GM23338 (cell line): ENCODE measurements at regions not wholly inside any gene's neighbourhood (a gene's known extent, or its start where the extent isn't known, plus 50 kb on each side); places are given as distances from the start of the nearest gene placed in this dataset.

Experiments
- ATAC-seq: fragments of 200-7000 bp; cut with Tn5 transposase; 3 replicates; pipeline ENCODE4 v1.9.1; 2020
- DNase-seq: peaks from one replicate; pipeline ENCODE4 v3.0.0-alpha.2; 2015; ENCODE audit warnings: low spot score
- H2AFZ ChIP-seq: fragments of 200-600 bp; sonication (generic); 2 replicates; pipeline ENCODE4 v1.8.0; 2016; ENCODE audit warnings: antibody characterized with exemption, mild to moderate bottlenecking, moderate library complexity
- H3F3A ChIP-seq: fragments of 200-600 bp; sonication (generic); replicated peaks from 2 replicates; pipeline ENCODE4 v1.8.0; 2017; ENCODE audit warnings: antibody characterized with exemption, mixed run types, low read depth
- H3K27ac ChIP-seq: fragments of 200-600 bp; sonication (generic); 2 replicates; pipeline ENCODE4 v1.6.1; 2016; ENCODE audit warnings: low read depth
- H3K27me3 ChIP-seq: fragments of 200-600 bp; sonication (generic); 2 replicates; pipeline ENCODE4 v1.8.0; 2016; ENCODE audit warnings: mild to moderate bottlenecking, mixed run types, moderate library complexity; ENCODE audit not compliant: insufficient read depth
- H3K36me3 ChIP-seq: fragments of 200-600 bp; sonication (generic); 2 replicates; pipeline ENCODE4 v1.8.0; 2016; ENCODE audit warnings: mild to moderate bottlenecking; ENCODE audit not compliant: insufficient read depth
- H3K4me1 ChIP-seq: fragments of 200-600 bp; sonication (generic); 2 replicates; pipeline ENCODE4 v1.8.0; 2016; ENCODE audit warnings: mild to moderate bottlenecking, moderate library complexity; ENCODE audit not compliant: insufficient read depth
- H3K4me2 ChIP-seq: fragments of 200-600 bp; sonication (generic); 2 replicates; pipeline ENCODE4 v1.7.1; 2017; ENCODE audit warnings: mixed run types
- H3K4me3 ChIP-seq: fragments of 200-600 bp; sonication (generic); 2 replicates; pipeline ENCODE4 v1.6.1; 2016; ENCODE audit warnings: mixed run types
- H3K79me2 ChIP-seq: fragments of 200-600 bp; sonication (generic); replicated peaks from 2 replicates; pipeline ENCODE4 v1.8.0; 2017; ENCODE audit warnings: mild to moderate bottlenecking; ENCODE audit not compliant: insufficient read depth
- H3K9me2 ChIP-seq: fragments of 200-600 bp; sonication (generic); 2 replicates; pipeline ENCODE4 v1.8.0; 2017; ENCODE audit not compliant: insufficient read depth
- H4K20me1 ChIP-seq: fragments of 200-600 bp; sonication (generic); replicated peaks from 2 replicates; pipeline ENCODE4 v1.8.0; 2017; ENCODE audit warnings: mild to moderate bottlenecking; ENCODE audit not compliant: insufficient read depth
- H3K27ac Mint-ChIP-seq: 2 replicates; pipeline ENCODE4 v1.8.0; 2020; ENCODE audit warnings: inconsistent platforms, mild to moderate bottlenecking, moderate library complexity, mixed read lengths
- H3K27me3 Mint-ChIP-seq: 3 replicates; pipeline ENCODE4 v1.8.0; 2022; ENCODE audit warnings: low read depth, mild to moderate bottlenecking, moderate library complexity, mixed read lengths, inconsistent platforms; ENCODE audit not compliant: insufficient read depth, poor library complexity
- H3K36me3 Mint-ChIP-seq: 3 replicates; pipeline ENCODE4 v1.8.0; 2021; ENCODE audit warnings: low read depth, mild to moderate bottlenecking, inconsistent platforms, moderate library complexity, mixed read lengths
- H3K4me1 Mint-ChIP-seq: 3 replicates; pipeline ENCODE4 v1.8.0; 2020; ENCODE audit warnings: mild to moderate bottlenecking, inconsistent platforms, mixed read lengths
- H3K4me3 Mint-ChIP-seq: 3 replicates; pipeline ENCODE4 v1.8.0; 2021; ENCODE audit warnings: moderate library complexity, mild to moderate bottlenecking, inconsistent platforms, mixed read lengths
- H3K9me3 Mint-ChIP-seq: 3 replicates; pipeline ENCODE4 v1.8.0; 2020; ENCODE audit warnings: moderate library complexity, mild to moderate bottlenecking, inconsistent platforms, mixed read lengths
- CREB1 ChIP-seq: fragments of 250-450 bp; sonication (Bioruptor Pico); IDR thresholded peaks from 2 replicates; pipeline ENCODE4 v1.5.0; 2020; ENCODE audit warnings: low read depth, mild to moderate bottlenecking, moderate library complexity
- EZH2 ChIP-seq: fragments of 200-600 bp; sonication (generic); IDR thresholded peaks from one replicate; pipeline ENCODE4 v1.8.0; 2017; ENCODE audit warnings: antibody characterized with exemption, mild to moderate bottlenecking, low read depth; ENCODE audit not compliant: unreplicated experiment
- EZH2phosphoT487 ChIP-seq: fragments of 200-600 bp; sonication (generic); IDR thresholded peaks from one replicate; pipeline ENCODE4 v1.8.1; 2018; ENCODE audit warnings: antibody characterized with exemption; ENCODE audit not compliant: unreplicated experiment
- JUNB ChIP-seq: IDR thresholded peaks from one replicate; pipeline ENCODE4 v1.6.1; 2016; ENCODE audit warnings: antibody characterized with exemption; ENCODE audit not compliant: unreplicated experiment
- NANOG ChIP-seq: IDR thresholded peaks from 2 replicates; pipeline ENCODE4 v1.6.1; 2016; ENCODE audit warnings: antibody characterized with exemption, borderline replicate concordance
- POLR2AphosphoS5 ChIP-seq: IDR thresholded peaks from 2 replicates; pipeline ENCODE4 v1.6.1; 2016; ENCODE audit warnings: antibody characterized with exemption, low read depth
- REST ChIP-seq: IDR thresholded peaks from one replicate; pipeline ENCODE4 v1.6.1; 2018; ENCODE audit warnings: antibody characterized with exemption; ENCODE audit not compliant: unreplicated experiment
- STAT1 ChIP-seq: IDR thresholded peaks from one replicate; pipeline ENCODE4 v1.6.1; 2016; ENCODE audit warnings: antibody characterized with exemption; ENCODE audit not compliant: unreplicated experiment
- ZNF114 ChIP-seq: fragments of 250-450 bp; sonication (Bioruptor Pico); IDR thresholded peaks from 2 replicates; pipeline ENCODE4 v1.5.0; 2020; ENCODE audit warnings: mild to moderate bottlenecking, moderate library complexity
- ZNF331 ChIP-seq: fragments of 250-450 bp; sonication (Bioruptor Pico); IDR thresholded peaks from 2 replicates; pipeline ENCODE4 v1.5.0; 2020; ENCODE audit warnings: low read depth, mild to moderate bottlenecking, moderate library complexity
- TF ChIP-seq, protein P1 (sequence below): IDR thresholded peaks from 2 replicates; pipeline ENCODE4 v1.6.1; 2016; ENCODE audit warnings: antibody characterized with exemption
- TF ChIP-seq, protein P2 (sequence below), 2 experiments: fragments of 200-600 bp in 1 of 2; sonication (generic) in 1 of 2; conservative IDR thresholded peaks; 2 replicates each; pipeline versions ENCODE4 v1.5.1 to v1.6.1; 2016 to 2017; ENCODE audit warnings: antibody characterized with exemption in 2 of 2, low read depth in 2 of 2, mild to moderate bottlenecking in 2 of 2, moderate library complexity in 1 of 2
- TF ChIP-seq, protein P3 (sequence below): fragments of 250-450 bp; sonication (Bioruptor Pico); IDR thresholded peaks from 2 replicates; pipeline ENCODE4 v1.5.0; 2020; ENCODE audit warnings: mild to moderate bottlenecking, moderate library complexity

- Histone ChIP-seq H3F3A (no peaks in the 10 kb centered on the region), H3K4me2 (no peak overlapping the region), H3K27ac (no peak overlapping the region), H3K4me1 (no peaks in the 10 kb centered on the region), H3K9me2 (peaks cover 5% of the 10 kb centered on the region), H3K79me2 (no peaks in the 10 kb centered on the region), H4K20me1 (no peaks in the 10 kb centered on the region), H2AFZ (no peak overlapping the region), H3K27me3 (no peaks in the 10 kb centered on the region), H3K36me3 (no peaks in the 10 kb centered on the region), H3K4me3 (no peak overlapping the region)
- Mint-ChIP-seq H3K9me3 (peaks cover 4% of the 10 kb centered on the region; the same call in 2 of the 3 replicates), H3K27ac (no peak overlapping the region), H3K36me3 (peaks cover 4% of the 10 kb centered on the region; the same call in 1 of the 3 replicates), H3K27me3 (no peaks in the 10 kb centered on the region), H3K4me3 (no peak overlapping the region), H3K4me1 (0 out of 3 replicates have a peak, but pooled peaks cover 3% of the 10 kb centered on the region)
- no peak for TF ChIP-seq NANOG
- no peak for TF ChIP-seq JUNB
- no peak for TF ChIP-seq POLR2AphosphoS5
- TF ChIP-seq EZH2 = no peak
- TF ChIP-seq, protein P1, sequence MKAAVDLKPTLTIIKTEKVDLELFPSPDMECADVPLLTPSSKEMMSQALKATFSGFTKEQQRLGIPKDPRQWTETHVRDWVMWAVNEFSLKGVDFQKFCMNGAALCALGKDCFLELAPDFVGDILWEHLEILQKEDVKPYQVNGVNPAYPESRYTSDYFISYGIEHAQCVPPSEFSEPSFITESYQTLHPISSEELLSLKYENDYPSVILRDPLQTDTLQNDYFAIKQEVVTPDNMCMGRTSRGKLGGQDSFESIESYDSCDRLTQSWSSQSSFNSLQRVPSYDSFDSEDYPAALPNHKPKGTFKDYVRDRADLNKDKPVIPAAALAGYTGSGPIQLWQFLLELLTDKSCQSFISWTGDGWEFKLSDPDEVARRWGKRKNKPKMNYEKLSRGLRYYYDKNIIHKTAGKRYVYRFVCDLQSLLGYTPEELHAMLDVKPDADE = no peak
- TF ChIP-seq, protein P2, sequence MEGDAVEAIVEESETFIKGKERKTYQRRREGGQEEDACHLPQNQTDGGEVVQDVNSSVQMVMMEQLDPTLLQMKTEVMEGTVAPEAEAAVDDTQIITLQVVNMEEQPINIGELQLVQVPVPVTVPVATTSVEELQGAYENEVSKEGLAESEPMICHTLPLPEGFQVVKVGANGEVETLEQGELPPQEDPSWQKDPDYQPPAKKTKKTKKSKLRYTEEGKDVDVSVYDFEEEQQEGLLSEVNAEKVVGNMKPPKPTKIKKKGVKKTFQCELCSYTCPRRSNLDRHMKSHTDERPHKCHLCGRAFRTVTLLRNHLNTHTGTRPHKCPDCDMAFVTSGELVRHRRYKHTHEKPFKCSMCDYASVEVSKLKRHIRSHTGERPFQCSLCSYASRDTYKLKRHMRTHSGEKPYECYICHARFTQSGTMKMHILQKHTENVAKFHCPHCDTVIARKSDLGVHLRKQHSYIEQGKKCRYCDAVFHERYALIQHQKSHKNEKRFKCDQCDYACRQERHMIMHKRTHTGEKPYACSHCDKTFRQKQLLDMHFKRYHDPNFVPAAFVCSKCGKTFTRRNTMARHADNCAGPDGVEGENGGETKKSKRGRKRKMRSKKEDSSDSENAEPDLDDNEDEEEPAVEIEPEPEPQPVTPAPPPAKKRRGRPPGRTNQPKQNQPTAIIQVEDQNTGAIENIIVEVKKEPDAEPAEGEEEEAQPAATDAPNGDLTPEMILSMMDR (conservative IDR thresholded peaks at IDR 0.05; ENCODE audit: low read depth in 2 of 2) = no peak
- TF ChIP-seq STAT1 = no peak
- TF ChIP-seq ZNF331 = no peak
- no peak for TF ChIP-seq EZH2phosphoT487
- TF ChIP-seq ZNF114 (CRISPR knock-in tag) = no peak
- TF ChIP-seq, protein P3, sequence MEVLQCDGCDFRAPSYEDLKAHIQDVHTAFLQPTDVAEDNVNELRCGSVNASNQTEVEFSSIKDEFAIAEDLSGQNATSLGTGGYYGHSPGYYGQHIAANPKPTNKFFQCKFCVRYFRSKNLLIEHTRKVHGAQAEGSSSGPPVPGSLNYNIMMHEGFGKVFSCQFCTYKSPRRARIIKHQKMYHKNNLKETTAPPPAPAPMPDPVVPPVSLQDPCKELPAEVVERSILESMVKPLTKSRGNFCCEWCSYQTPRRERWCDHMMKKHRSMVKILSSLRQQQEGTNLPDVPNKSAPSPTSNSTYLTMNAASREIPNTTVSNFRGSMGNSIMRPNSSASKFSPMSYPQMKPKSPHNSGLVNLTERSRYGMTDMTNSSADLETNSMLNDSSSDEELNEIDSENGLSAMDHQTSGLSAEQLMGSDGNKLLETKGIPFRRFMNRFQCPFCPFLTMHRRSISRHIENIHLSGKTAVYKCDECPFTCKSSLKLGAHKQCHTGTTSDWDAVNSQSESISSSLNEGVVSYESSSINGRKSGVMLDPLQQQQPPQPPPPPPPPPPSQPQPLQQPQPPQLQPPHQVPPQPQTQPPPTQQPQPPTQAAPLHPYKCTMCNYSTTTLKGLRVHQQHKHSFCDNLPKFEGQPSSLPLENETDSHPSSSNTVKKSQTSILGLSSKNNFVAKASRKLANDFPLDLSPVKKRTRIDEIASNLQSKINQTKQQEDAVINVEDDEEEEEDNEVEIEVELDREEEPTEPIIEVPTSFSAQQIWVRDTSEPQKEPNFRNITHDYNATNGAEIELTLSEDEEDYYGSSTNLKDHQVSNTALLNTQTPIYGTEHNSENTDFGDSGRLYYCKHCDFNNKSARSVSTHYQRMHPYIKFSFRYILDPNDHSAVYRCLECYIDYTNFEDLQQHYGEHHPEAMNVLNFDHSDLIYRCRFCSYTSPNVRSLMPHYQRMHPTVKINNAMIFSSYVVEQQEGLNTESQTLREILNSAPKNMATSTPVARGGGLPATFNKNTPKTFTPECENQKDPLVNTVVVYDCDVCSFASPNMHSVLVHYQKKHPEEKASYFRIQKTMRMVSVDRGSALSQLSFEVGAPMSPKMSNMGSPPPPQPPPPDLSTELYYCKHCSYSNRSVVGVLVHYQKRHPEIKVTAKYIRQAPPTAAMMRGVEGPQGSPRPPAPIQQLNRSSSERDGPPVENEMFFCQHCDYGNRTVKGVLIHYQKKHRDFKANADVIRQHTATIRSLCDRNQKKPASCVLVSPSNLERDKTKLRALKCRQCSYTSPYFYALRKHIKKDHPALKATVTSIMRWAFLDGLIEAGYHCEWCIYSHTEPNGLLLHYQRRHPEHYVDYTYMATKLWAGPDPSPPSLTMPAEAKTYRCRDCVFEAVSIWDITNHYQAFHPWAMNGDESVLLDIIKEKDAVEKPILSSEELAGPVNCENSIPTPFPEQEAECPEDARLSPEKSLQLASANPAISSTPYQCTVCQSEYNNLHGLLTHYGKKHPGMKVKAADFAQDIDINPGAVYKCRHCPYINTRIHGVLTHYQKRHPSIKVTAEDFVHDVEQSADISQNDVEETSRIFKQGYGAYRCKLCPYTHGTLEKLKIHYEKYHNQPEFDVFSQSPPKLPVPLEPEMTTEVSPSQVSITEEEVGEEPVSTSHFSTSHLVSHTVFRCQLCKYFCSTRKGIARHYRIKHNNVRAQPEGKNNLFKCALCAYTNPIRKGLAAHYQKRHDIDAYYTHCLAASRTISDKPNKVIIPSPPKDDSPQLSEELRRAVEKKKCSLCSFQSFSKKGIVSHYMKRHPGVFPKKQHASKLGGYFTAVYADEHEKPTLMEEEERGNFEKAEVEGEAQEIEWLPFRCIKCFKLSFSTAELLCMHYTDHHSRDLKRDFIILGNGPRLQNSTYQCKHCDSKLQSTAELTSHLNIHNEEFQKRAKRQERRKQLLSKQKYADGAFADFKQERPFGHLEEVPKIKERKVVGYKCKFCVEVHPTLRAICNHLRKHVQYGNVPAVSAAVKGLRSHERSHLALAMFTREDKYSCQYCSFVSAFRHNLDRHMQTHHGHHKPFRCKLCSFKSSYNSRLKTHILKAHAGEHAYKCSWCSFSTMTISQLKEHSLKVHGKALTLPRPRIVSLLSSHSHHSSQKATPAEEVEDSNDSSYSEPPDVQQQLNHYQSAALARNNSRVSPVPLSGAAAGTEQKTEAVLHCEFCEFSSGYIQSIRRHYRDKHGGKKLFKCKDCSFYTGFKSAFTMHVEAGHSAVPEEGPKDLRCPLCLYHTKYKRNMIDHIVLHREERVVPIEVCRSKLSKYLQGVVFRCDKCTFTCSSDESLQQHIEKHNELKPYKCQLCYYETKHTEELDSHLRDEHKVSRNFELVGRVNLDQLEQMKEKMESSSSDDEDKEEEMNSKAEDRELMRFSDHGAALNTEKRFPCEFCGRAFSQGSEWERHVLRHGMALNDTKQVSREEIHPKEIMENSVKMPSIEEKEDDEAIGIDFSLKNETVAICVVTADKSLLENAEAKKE (CRISPR knock-in tag) = no peak
- TF ChIP-seq CREB1 (CRISPR knock-in tag) = no peak
- no peak for TF ChIP-seq REST
- no peak for ATAC-seq
- no peak for DNase-seq
Observed at GRCh38 chr6:71371559-71371958, 82.9 kb downstream of the OGFRL1 start.
